ENCODE measurements at regions not wholly inside any gene's neighbourhood (a gene's known extent, or its start where the extent isn't known, plus 50 kb on each side); places are given as distances from the start of the nearest gene placed in this dataset.

- no peak for TF ChIP-seq CTCF (IDR thresholded peaks at IDR 0.05)
- no peak for TF ChIP-seq POLR2A (IDR thresholded peaks at IDR 0.05)
- no peaks in the 10 kb centered on the region for H3K9me3 ChIP-seq
- DNase-seq: no peak
- H3K4me1 ChIP-seq: no peaks in the 10 kb centered on the region
- no peak overlapping the region for H3K4me3 ChIP-seq
- no peaks in the 10 kb centered on the region for H3K27me3 ChIP-seq
- H3K36me3 ChIP-seq: no peaks in the 10 kb centered on the region
- no peak overlapping the region for H3K27ac ChIP-seq
These were observed 126.0 kb downstream of the KCNJ2 start for GRCh38 chr17:70295329-70295728.

DNA sequence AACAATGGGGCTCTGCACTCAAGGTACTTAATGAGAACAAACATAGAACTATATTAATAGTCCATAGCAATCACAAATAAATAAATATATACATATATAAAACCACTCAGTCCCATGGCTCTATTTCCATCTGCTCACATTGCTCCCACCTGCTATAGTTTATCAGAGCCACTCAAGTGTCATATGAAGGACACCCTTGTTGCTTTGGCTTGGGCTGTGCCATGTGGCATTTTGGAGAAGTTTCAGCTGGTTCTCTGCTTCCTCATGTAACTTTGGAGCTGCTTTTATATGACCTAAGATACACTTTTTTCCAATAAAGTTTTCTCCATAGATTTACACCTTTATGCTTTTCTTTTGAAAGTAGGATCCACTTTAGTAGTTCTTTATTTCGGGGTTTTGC is 126.4 kb downstream of the KCNJ2 start:
- Histone ChIP-seq H3K36me3 (no peaks in the 10 kb centered on the region), H3K4me1 (no peaks in the 10 kb centered on the region), H3K9me3 (no peaks in the 10 kb centered on the region), H3K4me3 (no peak overlapping the region), H3K27ac (no peak overlapping the region), H3K27me3 (no peaks in the 10 kb centered on the region)
- no peak for DNase-seq
- TF ChIP-seq POLR2A (IDR thresholded peaks at IDR 0.05) (no peak), CTCF (IDR thresholded peaks at IDR 0.05) (no peak)

DNA sequence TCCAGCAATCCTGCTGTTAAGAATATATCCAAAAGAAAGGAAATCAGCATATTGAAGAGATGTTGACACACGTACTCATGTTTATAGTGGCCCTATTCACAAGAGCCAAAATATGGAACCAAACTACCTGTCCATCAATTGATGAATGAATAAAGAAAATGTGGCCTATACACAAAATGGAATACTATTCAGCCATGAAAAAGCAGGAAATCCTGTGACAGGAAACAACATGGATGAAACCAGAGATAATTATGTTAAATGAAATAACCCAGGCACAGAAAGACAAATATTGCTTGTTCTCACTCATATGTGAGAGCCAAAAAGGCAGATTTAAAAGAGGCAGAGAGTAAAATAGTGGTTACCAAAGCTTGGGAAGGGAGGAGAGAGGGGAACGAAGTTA is 127.1 kb downstream of the KCNJ2 start:
- DNase-seq: no peak
- Histone ChIP-seq H3K27me3 (no peaks in the 10 kb centered on the region), H3K4me1 (no peaks in the 10 kb centered on the region), H3K27ac (no peak overlapping the region), H3K9me3 (no peaks in the 10 kb centered on the region), H3K36me3 (no peaks in the 10 kb centered on the region), H3K4me3 (no peak overlapping the region)
- TF ChIP-seq POLR2A (IDR thresholded peaks at IDR 0.05): no peak
- no peak for TF ChIP-seq CTCF (IDR thresholded peaks at IDR 0.05)

- no peaks in the 10 kb centered on the region for H3K9me3 ChIP-seq
- H3K27ac ChIP-seq: no peak overlapping the region
- no peak for DNase-seq
- H3K4me3 ChIP-seq: no peak overlapping the region
- no peaks in the 10 kb centered on the region for H3K4me1 ChIP-seq
- H3K36me3 ChIP-seq: no peaks in the 10 kb centered on the region
- no peak for TF ChIP-seq CTCF (IDR thresholded peaks at IDR 0.05)
- no peak for TF ChIP-seq POLR2A (IDR thresholded peaks at IDR 0.05)
- H3K27me3 ChIP-seq: no peaks in the 10 kb centered on the region
These were observed 128.1 kb downstream of the KCNJ2 start for GRCh38 chr17:70297397-70297796.

GRCh38 chr17:70298929-70299531 is 129.7 kb downstream of the KCNJ2 start:
- no peaks in the 10 kb centered on the region for H3K9me3 ChIP-seq
- no peak overlapping the region for H3K4me3 ChIP-seq
- no peaks in the 10 kb centered on the region for H3K36me3 ChIP-seq
- no peaks in the 10 kb centered on the region for H3K27me3 ChIP-seq
- no peak overlapping the region for H3K27ac ChIP-seq
- no peaks in the 10 kb centered on the region for H3K4me1 ChIP-seq
- TF ChIP-seq CTCF (IDR thresholded peaks at IDR 0.05) (no peak), POLR2A (IDR thresholded peaks at IDR 0.05) (no peak)
- DNase-seq: no peak

Measured in Peyer's patch (tissue), 4 donors.